ENCODE measurements at regions not wholly inside any gene's neighbourhood (a gene's known extent, or its start where the extent isn't known, plus 50 kb on each side); places are given as distances from the start of the nearest gene placed in this dataset.

GRCh38 chr3:62981962-62982361 lies 106.7 kb upstream of the CADPS start:
- no peak for DNase-seq (ENCODE audit: low read depth, low spot score)

- peak; percentile 23 for DNase-seq (ENCODE audit: low read depth, low spot score)
Observed at GRCh38 chr3:62982795-62983455, 107.7 kb upstream of the CADPS start.

GRCh38 chr3:62986061-62986460 lies 110.8 kb upstream of the CADPS start:
- no peak for DNase-seq (ENCODE audit: low read depth, low spot score)

- no peak for DNase-seq (ENCODE audit: low read depth, low spot score)
Observed at GRCh38 chr3:62987721-62988120, 112.5 kb upstream of the CADPS start.

GRCh38 chr3:62990704-62991413 lies 115.6 kb upstream of the CADPS start:
- DNase-seq (ENCODE audit: low read depth, low spot score) = no peak

- no peak for DNase-seq (ENCODE audit: low read depth, low spot score)
Observed at GRCh38 chr3:62992520-62992919, 117.3 kb upstream of the CADPS start.

- peak; percentile 20 for DNase-seq (ENCODE audit: low read depth, low spot score)
Observed at GRCh38 chr3:62995119-62995518, 119.9 kb upstream of the CADPS start.

- no peak for DNase-seq (ENCODE audit: low read depth, low spot score)
Observed at GRCh38 chr3:62995530-62995929, 120.3 kb upstream of the CADPS start.

- no peak for DNase-seq (ENCODE audit: low read depth, low spot score)
Observed at GRCh38 chr3:62997369-62997768, 122.2 kb upstream of the CADPS start.

- no peak for DNase-seq (ENCODE audit: low read depth, low spot score)
Observed at GRCh38 chr3:62999158-62999557, 123.9 kb upstream of the CADPS start.

- no peak for DNase-seq (ENCODE audit: low read depth, low spot score)
Observed at GRCh38 chr3:62999791-63000190, 124.6 kb upstream of the CADPS start.

GRCh38 chr3:63004448-63004847 lies 129.2 kb upstream of the CADPS start:
- no peak for DNase-seq (ENCODE audit: low read depth, low spot score)

- peak; percentile 88 for DNase-seq (ENCODE audit: low read depth, low spot score)
Observed at GRCh38 chr3:63015614-63016309, 140.5 kb upstream of the CADPS start.

GRCh38 chr3:63022114-63022513 lies 146.9 kb upstream of the CADPS start:
- DNase-seq (ENCODE audit: low read depth, low spot score) = no peak

- no peak for DNase-seq (ENCODE audit: low read depth, low spot score)
Observed at GRCh38 chr3:63026722-63027121, 151.5 kb upstream of the CADPS start.

GRCh38 chr3:63029326-63029725 lies 154.1 kb upstream of the CADPS start:
- DNase-seq (ENCODE audit: low read depth, low spot score) = no peak

GRCh38 chr3:63029921-63030320 lies 154.7 kb upstream of the CADPS start:
- no peak for DNase-seq (ENCODE audit: low read depth, low spot score)

- no peak for DNase-seq (ENCODE audit: low read depth, low spot score)
Observed at GRCh38 chr3:63030666-63031065, 155.4 kb upstream of the CADPS start.

GRCh38 chr3:63032881-63033280 lies 157.7 kb upstream of the CADPS start:
- no peak for DNase-seq (ENCODE audit: low read depth, low spot score)

- no peak for DNase-seq (ENCODE audit: low read depth, low spot score)
Observed at GRCh38 chr3:63034101-63034500, 158.9 kb upstream of the CADPS start.

- DNase-seq (ENCODE audit: low read depth, low spot score) = no peak
Observed at GRCh38 chr3:63037116-63037515, 161.9 kb upstream of the CADPS start.

GRCh38 chr3:63042833-63043232 lies 167.6 kb upstream of the CADPS start:
- DNase-seq (ENCODE audit: low read depth, low spot score) = no peak

- DNase-seq (ENCODE audit: low read depth, low spot score) = no peak
Observed at GRCh38 chr3:63043631-63044030, 168.4 kb upstream of the CADPS start.

Data from iPS DF 19.7 (cell line).